ENCODE measurements at regions not wholly inside any gene's neighbourhood (a gene's known extent, or its start where the extent isn't known, plus 50 kb on each side); places are given as distances from the start of the nearest gene placed in this dataset.

- TF ChIP-seq CTCF (IDR thresholded peaks at IDR 0.05) (no peak), EP300 (IDR thresholded peaks at IDR 0.05) (no peak), POLR2AphosphoS5 (IDR thresholded peaks at IDR 0.05) (no peak), POLR2A (IDR thresholded peaks at IDR 0.05) (no peak)
- no peaks in the 10 kb centered on the region for H3K4me1 ChIP-seq
- no peak for ATAC-seq (ENCODE audit: low FRiP score in 2 of 2)
- WGBS, 2 donors: 23 to 52% methylated on average over 2 of the region's 2 CpGs
- no peak overlapping the region for H3K27ac ChIP-seq
- H3K9me3 ChIP-seq: no peaks in the 10 kb centered on the region
- no peaks in the 10 kb centered on the region for H3K27me3 ChIP-seq
- H3K4me3 ChIP-seq: no peak overlapping the region
- H3K36me3 ChIP-seq: no peaks in the 10 kb centered on the region
- DNase-seq: no peak
These were observed 1008.0 kb downstream of the GLUD2 start for GRCh38 chrX:122055460-122055859.

GRCh38 chrX:122055979-122056715 is 1008.7 kb downstream of the GLUD2 start:
- no peak for DNase-seq
- no peak overlapping the region for H3K4me3 ChIP-seq
- no peaks in the 10 kb centered on the region for H3K9me3 ChIP-seq
- ATAC-seq (ENCODE audit: low FRiP score in 2 of 2): no peak
- no peaks in the 10 kb centered on the region for H3K36me3 ChIP-seq
- no peak overlapping the region for H3K27ac ChIP-seq
- no peaks in the 10 kb centered on the region for H3K4me1 ChIP-seq
- WGBS, 2 donors: 66 to 73% methylated on average over 2 of the region's 2 CpGs
- TF ChIP-seq POLR2A (IDR thresholded peaks at IDR 0.05): no peak
- no peak for TF ChIP-seq CTCF (IDR thresholded peaks at IDR 0.05)
- no peak for TF ChIP-seq POLR2AphosphoS5 (IDR thresholded peaks at IDR 0.05)
- TF ChIP-seq EP300 (IDR thresholded peaks at IDR 0.05): no peak
- H3K27me3 ChIP-seq: no peaks in the 10 kb centered on the region

GRCh38 chrX:122076241-122076640 is 1028.8 kb downstream of the GLUD2 start:
- no peak for DNase-seq
- no peak overlapping the region for H3K27ac ChIP-seq
- WGBS, 2 donors: 52 to 79% methylated on average over 1 of the region's 1 CpG
- no peaks in the 10 kb centered on the region for H3K27me3 ChIP-seq
- no peak for ATAC-seq (ENCODE audit: low FRiP score in 2 of 2)
- TF ChIP-seq EP300 (IDR thresholded peaks at IDR 0.05) (no peak), POLR2A (IDR thresholded peaks at IDR 0.05) (no peak), CTCF (IDR thresholded peaks at IDR 0.05) (no peak), POLR2AphosphoS5 (IDR thresholded peaks at IDR 0.05) (no peak)
- H3K4me3 ChIP-seq: no peak overlapping the region
- no peaks in the 10 kb centered on the region for H3K4me1 ChIP-seq
- no peaks in the 10 kb centered on the region for H3K36me3 ChIP-seq
- no peaks in the 10 kb centered on the region for H3K9me3 ChIP-seq

GRCh38 chrX:122078079-122078478 is 1030.7 kb downstream of the GLUD2 start:
- TF ChIP-seq POLR2A (IDR thresholded peaks at IDR 0.05) (no peak), CTCF (IDR thresholded peaks at IDR 0.05) (no peak), EP300 (IDR thresholded peaks at IDR 0.05) (no peak), POLR2AphosphoS5 (IDR thresholded peaks at IDR 0.05) (no peak)
- ATAC-seq (ENCODE audit: low FRiP score in 2 of 2) (no peak), DNase-seq (no peak)
- H3K36me3 ChIP-seq: no peaks in the 10 kb centered on the region
- no peaks in the 10 kb centered on the region for H3K4me1 ChIP-seq
- H3K9me3 ChIP-seq: no peaks in the 10 kb centered on the region
- no peak overlapping the region for H3K4me3 ChIP-seq
- 59 to 71% methylated on average over 1 of the region's 1 CpG for WGBS, 2 donors
- no peak overlapping the region for H3K27ac ChIP-seq
- no peaks in the 10 kb centered on the region for H3K27me3 ChIP-seq

- DNase-seq (no peak), ATAC-seq (ENCODE audit: low FRiP score in 2 of 2) (no peak)
- no peak for TF ChIP-seq CTCF (IDR thresholded peaks at IDR 0.05)
- TF ChIP-seq POLR2A (IDR thresholded peaks at IDR 0.05): no peak
- no peak for TF ChIP-seq POLR2AphosphoS5 (IDR thresholded peaks at IDR 0.05)
- TF ChIP-seq EP300 (IDR thresholded peaks at IDR 0.05): no peak
- H3K4me3 ChIP-seq: no peak overlapping the region
- H3K9me3 ChIP-seq: no peaks in the 10 kb centered on the region
- no peaks in the 10 kb centered on the region for H3K27me3 ChIP-seq
- no peaks in the 10 kb centered on the region for H3K36me3 ChIP-seq
- WGBS, 2 donors: 0% methylated on average over 1 of the region's 1 CpG
- no peaks in the 10 kb centered on the region for H3K4me1 ChIP-seq
- H3K27ac ChIP-seq: no peak overlapping the region
These were observed 1039.9 kb downstream of the GLUD2 start for GRCh38 chrX:122087341-122087740.
